ENCODE measurements at regions not wholly inside any gene's neighbourhood (a gene's known extent, or its start where the extent isn't known, plus 50 kb on each side); places are given as distances from the start of the nearest gene placed in this dataset.

DNA sequence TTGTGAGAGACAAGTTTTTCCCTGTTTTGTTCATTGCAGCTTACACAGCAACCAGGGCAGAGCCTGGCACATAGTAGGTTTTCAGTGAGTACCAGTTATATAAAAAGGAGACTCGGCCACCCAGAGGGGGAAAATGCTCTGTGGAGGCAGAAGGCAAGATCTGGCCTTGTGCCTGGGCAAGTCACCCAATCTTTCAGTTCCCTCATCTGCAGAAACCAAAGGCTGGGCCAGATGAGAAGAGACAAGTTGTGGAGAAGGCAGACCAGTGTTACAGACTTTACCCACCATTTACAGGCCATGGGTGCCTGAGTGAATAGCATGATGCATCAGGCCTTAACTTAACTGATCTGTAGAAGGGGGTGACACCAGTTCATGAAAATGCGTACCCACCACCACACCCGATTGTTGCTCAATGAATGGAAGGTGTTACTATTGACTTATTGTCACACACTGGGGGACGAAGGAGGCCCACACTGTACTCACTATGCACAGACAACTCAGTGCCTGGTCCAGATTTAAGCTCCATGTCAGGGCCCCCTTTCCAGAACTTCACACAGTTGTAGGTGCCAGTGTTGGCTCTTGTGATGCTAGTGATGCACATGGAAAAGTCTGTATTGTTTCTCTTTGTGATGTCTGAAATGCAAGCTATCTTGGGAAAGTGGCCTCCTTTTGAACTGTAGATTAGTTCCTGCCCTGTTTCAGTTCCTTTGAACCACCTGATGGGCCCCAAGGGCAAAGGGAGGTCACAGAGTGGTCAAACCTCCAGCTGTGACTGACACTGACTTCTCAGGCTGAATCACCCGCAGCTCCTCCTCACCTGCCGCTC, 64.3 kb upstream of the SIRPG start:
- TF ChIP-seq CTCF (IDR thresholded peaks at IDR 0.05; ENCODE audit: extremely low read depth, missing control alignments), result no peak
- DNase-seq (ENCODE audit: low spot score), result peak; percentile 54

DNA sequence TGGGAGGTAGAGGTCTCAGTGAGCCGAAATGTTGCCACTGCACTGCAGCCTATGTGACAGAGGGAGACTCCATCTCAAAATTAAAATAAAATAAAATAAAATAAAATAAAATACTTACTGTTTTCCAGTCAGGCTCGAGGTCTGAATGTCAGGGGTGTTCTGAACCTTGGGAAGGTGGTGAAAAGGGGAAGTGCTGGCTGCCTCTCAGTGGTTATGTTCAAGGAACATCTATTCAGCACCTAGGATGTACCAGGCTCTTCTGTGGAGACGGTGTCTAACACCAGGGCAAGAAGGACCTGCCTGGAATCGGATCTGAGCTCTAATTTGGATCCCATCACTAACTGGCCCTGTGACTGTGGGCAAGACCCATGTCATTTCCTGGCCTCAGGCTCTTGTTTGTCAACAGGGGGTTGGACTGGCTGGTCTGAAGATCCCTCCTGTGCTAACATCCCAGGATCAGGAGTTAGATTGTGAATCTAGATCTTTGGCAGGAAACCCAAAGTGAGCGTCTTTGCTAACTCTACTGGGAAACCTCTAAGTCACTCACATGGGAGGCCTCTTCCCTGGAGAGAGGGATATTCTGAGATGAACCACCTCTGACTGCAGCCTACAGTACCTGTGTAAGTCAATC, 63.4 kb upstream of the SIRPG start:
- no peak for DNase-seq (ENCODE audit: low spot score)
- TF ChIP-seq CTCF (IDR thresholded peaks at IDR 0.05; ENCODE audit: extremely low read depth, missing control alignments), result no peak

DNA sequence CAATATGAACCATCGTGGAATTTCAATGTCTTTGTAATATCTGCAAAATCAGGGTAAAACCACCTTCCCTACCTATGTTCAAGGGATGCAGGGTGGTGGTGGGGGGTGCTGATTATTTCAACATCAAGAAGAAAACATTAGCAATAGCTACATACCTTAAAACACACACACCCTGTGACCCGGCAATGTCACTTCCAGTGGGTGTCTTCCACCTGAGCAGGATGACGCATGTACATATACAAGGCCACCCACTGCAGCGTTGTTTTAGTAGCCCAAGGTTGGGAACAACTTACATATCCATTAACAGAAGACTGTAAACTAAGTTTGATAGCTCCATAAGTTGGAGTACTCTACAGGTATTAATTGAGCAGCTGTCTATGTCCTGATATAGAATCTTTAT, 62.6 kb upstream of the SIRPG start:
- TF ChIP-seq CTCF (IDR thresholded peaks at IDR 0.05; ENCODE audit: extremely low read depth, missing control alignments), result no peak
- DNase-seq (ENCODE audit: low spot score), result no peak

GRCh38 chr20:1718604-1719384, 61.2 kb upstream of the SIRPG start:
- no peak for TF ChIP-seq CTCF (IDR thresholded peaks at IDR 0.05; ENCODE audit: extremely low read depth, missing control alignments)
- no peak for DNase-seq (ENCODE audit: low spot score)

GRCh38 chr20:1712634-1713624, 55.4 kb upstream of the SIRPG start:
- TF ChIP-seq CTCF (IDR thresholded peaks at IDR 0.05; ENCODE audit: extremely low read depth, missing control alignments), result no peak
- no peak for DNase-seq (ENCODE audit: low spot score)

DNA sequence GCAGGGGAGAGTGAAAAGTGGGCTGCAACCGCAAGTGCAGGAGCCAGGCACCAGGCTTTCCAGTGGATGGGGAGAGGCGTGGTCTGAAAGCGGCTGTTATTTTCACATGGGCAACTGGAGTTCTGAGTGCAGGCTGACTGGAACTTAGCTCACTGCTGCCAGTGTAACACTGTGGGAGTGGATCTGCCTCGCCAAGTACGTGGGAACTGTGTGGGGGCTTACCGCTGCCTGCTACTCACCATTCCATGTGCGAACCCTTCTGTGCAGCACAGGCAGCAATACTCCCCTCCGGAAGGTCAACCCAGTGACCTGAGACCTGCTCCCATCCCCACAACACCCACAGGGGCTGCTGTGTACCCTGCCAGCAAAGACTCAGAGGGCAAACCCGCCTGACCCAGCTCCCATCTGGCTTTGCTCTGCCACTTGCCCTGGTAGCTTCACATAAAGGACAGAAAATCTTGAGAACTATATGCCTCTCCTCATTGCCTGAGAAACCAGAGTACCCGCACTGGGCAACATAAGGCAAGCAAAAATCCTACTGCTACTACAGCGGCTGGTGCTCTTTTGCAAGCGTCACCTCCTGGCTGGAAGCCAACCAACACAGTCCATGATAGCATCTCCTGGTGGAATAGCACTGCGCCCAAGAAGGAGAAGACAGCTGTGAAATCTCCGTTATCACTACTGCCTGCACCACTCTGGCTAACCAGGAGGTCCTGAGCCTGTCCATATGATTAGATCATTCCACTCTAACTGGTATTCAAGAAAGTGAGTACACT, 54.4 kb upstream of the SIRPG start:
- no peak for DNase-seq (ENCODE audit: low spot score)

More for the DNA sequence above, 54.4 kb upstream of the SIRPG start:
- TF ChIP-seq CTCF (IDR thresholded peaks at IDR 0.05; ENCODE audit: extremely low read depth, missing control alignments), result no peak

All from GM20000 (cell line).